CD4-positive, alpha-beta T cell (primary cell): ENCODE measurements at regions not wholly inside any gene's neighbourhood (a gene's known extent, or its start where the extent isn't known, plus 50 kb on each side); places are given as distances from the start of the nearest gene placed in this dataset.

ENCODE experiments used
- ATAC-seq: fragments of 200-7000 bp; cut with Tn5 transposase; one replicate; pipeline ENCODE4 v1.10.0; 2022; ENCODE audit warnings: mild to moderate bottlenecking; ENCODE audit not compliant: poor library complexity
- CTCF ChIA-PET: fragments of 350-600 bp; sonication (Branson Sonifier 250); formaldehyde crosslinking; loops from one replicate; lab custom pipeline; 2021; ENCODE audit warnings: antibody characterized with exemption, inconsistent platforms; lab: Charles Lee
- POLR2A ChIA-PET: fragments of 350-600 bp; sonication (Branson Sonifier 250); formaldehyde crosslinking; loops from one replicate; lab custom pipeline; 2021; ENCODE audit warnings: antibody characterized with exemption, inconsistent platforms; lab: Charles Lee
- DNase-seq, 14 experiments: peaks; one replicate each; pipeline ENCODE4 v3.0.0-alpha.2; 2013 to 2020; ENCODE audit warnings: mixed read lengths in 2 of 14
- H3K27ac ChIP-seq, 2 donors: one replicate each; pipeline versions ENCODE4 v1.5.1 to v1.7.0; 2013; ENCODE audit warnings: low read length in 2 of 2, low read depth in 1 of 2, mild to moderate bottlenecking in 1 of 2
- H3K27me3 ChIP-seq, 2 experiments: 1 replicate in 1 of 2; 2 replicates in 1 of 2; pipeline versions ENCODE4 v1.6.1 to v1.7.0; 2013; ENCODE audit warnings: low read length in 2 of 2, control low read depth in 1 of 2, mild to moderate bottlenecking in 1 of 2, moderate library complexity in 1 of 2; ENCODE audit not compliant: insufficient read depth in 2 of 2, control insufficient read depth in 1 of 2
- H3K36me3 ChIP-seq: one replicate; pipeline ENCODE4 v1.6.1; 2013; ENCODE audit warnings: low read length, control low read depth; ENCODE audit not compliant: insufficient read depth
- H3K4me1 ChIP-seq: one replicate; pipeline ENCODE4 v1.6.1; 2013; ENCODE audit warnings: low read length, control low read depth; ENCODE audit not compliant: insufficient read depth
- H3K4me3 ChIP-seq: one replicate; pipeline ENCODE4 v1.5.1; 2013; ENCODE audit warnings: mild to moderate bottlenecking, low read length, moderate library complexity
- H3K9me3 ChIP-seq, 2 experiments: 1 replicate in 1 of 2; 2 replicates in 1 of 2; pipeline versions ENCODE4 v1.6.1 to v1.7.0; 2013; ENCODE audit warnings: low read length in 2 of 2, mild to moderate bottlenecking in 2 of 2, control low read depth in 1 of 2, moderate library complexity in 1 of 2; ENCODE audit not compliant: control insufficient read depth in 1 of 2, insufficient read depth in 1 of 2
- H3K27ac Mint-ChIP-seq: one replicate; pipeline ENCODE4 v1.8.0; 2020; ENCODE audit warnings: mixed read lengths
- H3K27me3 Mint-ChIP-seq: one replicate; pipeline ENCODE4 v1.8.0; 2021; ENCODE audit warnings: mixed read lengths
- H3K36me3 Mint-ChIP-seq: one replicate; pipeline ENCODE4 v1.8.0; 2021; ENCODE audit warnings: low read depth, mixed read lengths
- H3K4me1 Mint-ChIP-seq: one replicate; pipeline ENCODE4 v1.8.0; 2021; ENCODE audit warnings: low read depth, mixed read lengths
- H3K4me3 Mint-ChIP-seq: one replicate; pipeline ENCODE4 v1.8.0; 2020; ENCODE audit warnings: mild to moderate bottlenecking, mixed read lengths
- H3K9me3 Mint-ChIP-seq: one replicate; pipeline ENCODE4 v1.8.0; 2020; ENCODE audit warnings: mixed read lengths
- intact Hi-C, 2 experiments: fragments of 100-400 bp; cut with DNase I in 1 of 2; cut with micrococcal nuclease in 1 of 2; formaldehyde crosslinking; loops; one replicate each; pipeline versions ENCODE4 v1.15.1 to v1.9.0; 2023 to 2025; cut with DNase I, micrococcal nuclease
- TF ChIP-seq, protein P1 (sequence below): fragments of 200-600 bp; IDR thresholded peaks from one replicate; pipeline ENCODE4 v1.8.0; 2022; ENCODE audit warnings: antibody characterized with exemption, mild to moderate bottlenecking

DNA sequence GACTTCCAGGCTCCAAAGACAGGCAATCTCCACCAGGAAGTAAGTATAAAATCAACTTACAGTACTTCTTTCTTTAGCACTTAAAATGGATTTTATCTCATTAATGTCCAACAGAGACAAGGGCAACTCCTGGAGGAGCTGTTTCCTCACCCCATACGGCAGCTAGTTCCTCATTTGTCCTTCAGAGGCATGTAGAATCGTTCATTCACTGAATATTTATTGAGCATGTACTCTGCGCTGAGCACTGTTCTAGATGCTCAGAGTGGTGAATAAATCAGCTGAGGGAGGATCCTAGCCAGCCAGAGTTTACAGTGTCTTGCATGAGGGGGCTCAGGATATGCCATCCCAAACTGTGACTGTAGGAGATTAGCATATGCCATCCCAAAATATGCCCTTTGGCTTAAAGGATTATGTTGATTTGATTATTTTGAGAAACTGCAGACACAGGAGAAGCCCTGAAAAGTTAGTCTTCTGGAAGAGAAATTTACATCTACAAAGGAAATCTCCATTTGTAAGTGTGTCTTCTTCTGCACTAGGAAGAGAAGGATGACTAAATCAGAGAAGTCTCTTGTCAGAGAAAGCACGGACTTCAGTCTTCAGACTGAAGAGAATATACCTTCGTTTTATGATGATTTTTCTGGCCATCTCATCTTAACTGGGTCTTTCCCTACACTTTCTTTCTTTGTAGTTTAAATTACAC lies 66.9 kb downstream of the BAMBI start:
- Mint-ChIP-seq H3K27me3 (peaks cover 22% of the 10 kb centered on the region), H3K9me3 (peaks cover 4% of the 10 kb centered on the region), H3K36me3 (no peaks in the 10 kb centered on the region), H3K27ac (no peak overlapping the region), H3K4me1 (no peaks in the 10 kb centered on the region), H3K4me3 (no peak overlapping the region)
- no peaks in the 10 kb centered on the region for H3K36me3 ChIP-seq
- peaks cover 0 to 4% of the 10 kb centered on the region in 2 experiments for H3K27me3 ChIP-seq
- no peaks in the 10 kb centered on the region for H3K4me1 ChIP-seq
- no peaks in the 10 kb centered on the region for H3K9me3 ChIP-seq
- TF ChIP-seq, protein P1, sequence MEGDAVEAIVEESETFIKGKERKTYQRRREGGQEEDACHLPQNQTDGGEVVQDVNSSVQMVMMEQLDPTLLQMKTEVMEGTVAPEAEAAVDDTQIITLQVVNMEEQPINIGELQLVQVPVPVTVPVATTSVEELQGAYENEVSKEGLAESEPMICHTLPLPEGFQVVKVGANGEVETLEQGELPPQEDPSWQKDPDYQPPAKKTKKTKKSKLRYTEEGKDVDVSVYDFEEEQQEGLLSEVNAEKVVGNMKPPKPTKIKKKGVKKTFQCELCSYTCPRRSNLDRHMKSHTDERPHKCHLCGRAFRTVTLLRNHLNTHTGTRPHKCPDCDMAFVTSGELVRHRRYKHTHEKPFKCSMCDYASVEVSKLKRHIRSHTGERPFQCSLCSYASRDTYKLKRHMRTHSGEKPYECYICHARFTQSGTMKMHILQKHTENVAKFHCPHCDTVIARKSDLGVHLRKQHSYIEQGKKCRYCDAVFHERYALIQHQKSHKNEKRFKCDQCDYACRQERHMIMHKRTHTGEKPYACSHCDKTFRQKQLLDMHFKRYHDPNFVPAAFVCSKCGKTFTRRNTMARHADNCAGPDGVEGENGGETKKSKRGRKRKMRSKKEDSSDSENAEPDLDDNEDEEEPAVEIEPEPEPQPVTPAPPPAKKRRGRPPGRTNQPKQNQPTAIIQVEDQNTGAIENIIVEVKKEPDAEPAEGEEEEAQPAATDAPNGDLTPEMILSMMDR: no peak
- DNase-seq (no peak), ATAC-seq (no peak)
- intact Hi-C loops: no loop called here
- ChIA-PET CTCF (no interaction called here), POLR2A (no interaction called here)
- no peak overlapping the region for H3K27ac ChIP-seq
- no peak overlapping the region for H3K4me3 ChIP-seq

DNA sequence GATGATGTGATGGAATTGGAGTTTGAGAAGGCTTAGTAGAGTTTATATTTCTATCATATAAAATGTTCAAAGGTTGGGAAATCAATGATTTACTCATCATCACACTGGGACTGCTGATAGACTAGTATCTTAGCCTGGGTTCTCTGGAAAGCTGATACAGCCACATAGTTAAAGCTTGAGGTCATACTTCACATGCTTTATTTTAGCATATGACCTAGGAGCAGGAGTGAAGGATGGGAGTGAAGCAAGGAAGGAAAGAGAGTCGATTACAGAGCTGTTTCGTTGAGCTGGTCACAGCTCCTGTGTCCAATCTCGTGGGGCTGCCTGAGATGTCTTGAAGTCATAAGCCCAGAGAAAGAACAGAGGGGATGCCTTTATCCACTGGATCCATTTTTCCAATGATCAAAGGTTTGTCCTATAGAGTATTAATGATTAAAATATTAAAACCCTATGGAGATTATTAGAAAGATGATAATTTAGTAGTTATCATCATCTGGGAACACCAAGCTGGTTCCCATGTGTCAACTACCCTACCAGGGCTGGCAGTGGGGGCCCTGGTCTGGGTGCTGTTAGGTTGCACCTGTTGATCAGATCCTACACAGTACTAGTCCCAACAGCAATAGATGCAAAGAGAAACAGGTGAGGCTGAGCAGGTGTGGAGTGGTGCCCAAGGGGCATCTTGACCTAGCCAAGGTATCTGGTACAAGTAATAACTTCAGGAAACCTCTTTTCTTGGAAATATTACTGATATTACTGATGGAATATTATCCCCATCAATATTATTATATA lies 77.8 kb downstream of the BAMBI start:
- peaks cover 3% of the 10 kb centered on the region for H3K9me3 Mint-ChIP-seq
- TF ChIP-seq, protein P1: no peak
- ATAC-seq: no peak
- Histone ChIP-seq H3K36me3 (no peaks in the 10 kb centered on the region), H3K4me3 (no peak overlapping the region), H3K4me1 (no peaks in the 10 kb centered on the region), H3K9me3 (no peaks in the 10 kb centered on the region), H3K27me3 (peaks cover 5% of the 10 kb centered on the region in 2 experiments), H3K27ac (no peak overlapping the region)
- POLR2A ChIA-PET: no interaction called here
- DNase-seq: no peak
- intact Hi-C loops: no loop called here
- CTCF ChIA-PET: no interaction called here
- no peak overlapping the region for H3K27ac Mint-ChIP-seq
- no peak overlapping the region for H3K4me3 Mint-ChIP-seq
- no peaks in the 10 kb centered on the region for H3K36me3 Mint-ChIP-seq
- H3K4me1 Mint-ChIP-seq: no peaks in the 10 kb centered on the region
- peaks cover 41% of the 10 kb centered on the region for H3K27me3 Mint-ChIP-seq

DNA sequence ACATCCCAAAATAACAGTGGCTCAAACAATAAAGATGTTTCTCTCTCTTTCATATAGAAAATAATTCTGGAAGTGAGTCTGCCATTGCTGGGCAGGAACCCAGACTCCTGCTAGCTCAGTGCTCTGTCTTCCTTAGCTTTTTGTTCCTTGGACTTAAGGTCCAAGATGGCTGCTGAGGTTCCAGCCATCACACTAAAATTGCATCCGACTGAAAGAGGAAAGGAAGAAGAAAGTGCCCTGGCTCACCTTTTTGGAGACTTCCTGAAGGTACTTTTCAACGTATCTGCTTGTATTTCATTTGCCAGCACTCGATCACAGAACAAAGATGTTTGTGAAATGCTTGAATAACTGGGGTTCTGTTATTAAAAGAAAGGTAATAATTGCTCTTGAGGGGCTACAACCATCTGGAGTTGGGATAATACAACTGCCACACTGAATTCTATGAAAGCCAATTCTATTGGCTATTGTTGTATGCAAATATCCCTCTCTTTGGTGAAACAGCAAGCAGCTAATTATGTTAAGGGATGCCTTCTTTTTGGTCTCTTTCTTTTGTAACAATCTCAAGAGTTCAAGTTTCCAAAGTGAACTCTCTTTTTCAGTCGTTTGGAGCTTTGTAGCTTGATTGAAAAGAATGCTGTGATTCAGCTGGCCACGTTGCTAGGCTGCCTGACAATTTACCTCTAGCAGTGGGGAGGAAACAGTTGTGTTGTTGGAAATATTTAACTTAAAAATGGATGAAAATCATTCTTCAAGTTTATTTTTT lies 83.9 kb downstream of the BAMBI start:
- Mint-ChIP-seq H3K9me3 (no peaks in the 10 kb centered on the region), H3K4me1 (no peaks in the 10 kb centered on the region), H3K4me3 (no peak overlapping the region), H3K36me3 (no peaks in the 10 kb centered on the region), H3K27ac (no peak overlapping the region), H3K27me3 (peaks cover 39% of the 10 kb centered on the region)
- H3K9me3 ChIP-seq: no peaks in the 10 kb centered on the region
- no peaks in the 10 kb centered on the region for H3K4me1 ChIP-seq
- no peak for ATAC-seq
- POLR2A ChIA-PET: no interaction called here
- intact Hi-C loops: no loop called here
- H3K27me3 ChIP-seq: peaks cover 0 to 2% of the 10 kb centered on the region in 2 experiments
- H3K4me3 ChIP-seq: no peak overlapping the region
- no peak overlapping the region for H3K27ac ChIP-seq
- CTCF ChIA-PET: no interaction called here
- TF ChIP-seq, protein P1: no peak
- no peaks in the 10 kb centered on the region for H3K36me3 ChIP-seq
- no peak for DNase-seq
